T-helper 2 cell treated with Interferon-gamma antibody and Interleukin-4, amounts not matched to agents 100 ng/mL and 5 ng/mL, for 36 hours (primary cell): ENCODE measurements at regions not wholly inside any gene's neighbourhood (a gene's known extent, or its start where the extent isn't known, plus 50 kb on each side); places are given as distances from the start of the nearest gene placed in this dataset.
"Not testable (repeated sequence)": the region's sequence is repeated elsewhere in the genome, so short reads cannot be mapped to it uniquely, and the experiment has no call there.

ENCODE experiments used
- intact Hi-C: fragments of 100-400 bp; cut with micrococcal nuclease; formaldehyde crosslinking; loops from one replicate; pipeline ENCODE4 v1.15.1; 2023

- intact Hi-C loops = no loop called here
These were observed 371.8 kb downstream of the MDFIC start for GRCh38 chr7:115293628-115294240.

GRCh38 chr7:115292381-115292780 lies 370.5 kb downstream of the MDFIC start:
- intact Hi-C loops = no loop called here

GRCh38 chr7:115289971-115290370 lies 368.1 kb downstream of the MDFIC start:
- intact Hi-C loops = no loop called here

- intact Hi-C loops = no loop called here
These were observed 354.9 kb downstream of the MDFIC start for GRCh38 chr7:115276791-115277190.

- intact Hi-C loops = not testable (repeated sequence)
These were observed 352.0 kb downstream of the MDFIC start for GRCh38 chr7:115273855-115274254.

GRCh38 chr7:115273139-115273772 lies 351.4 kb downstream of the MDFIC start:
- intact Hi-C loops = no loop called here

- intact Hi-C loops = no loop called here
These were observed 349.7 kb downstream of the MDFIC start for GRCh38 chr7:115271332-115272235.

- intact Hi-C loops = no loop called here
These were observed 347.6 kb downstream of the MDFIC start for GRCh38 chr7:115269486-115269885.

GRCh38 chr7:115267503-115267902 lies 345.6 kb downstream of the MDFIC start:
- intact Hi-C loops = no loop called here

GRCh38 chr7:115260381-115260780 lies 338.5 kb downstream of the MDFIC start:
- intact Hi-C loops = no loop called here

- intact Hi-C loops = no loop called here
These were observed 330.6 kb downstream of the MDFIC start for GRCh38 chr7:115252461-115252860.

- intact Hi-C loops = no loop called here
These were observed 327.2 kb downstream of the MDFIC start for GRCh38 chr7:115249080-115249479.

GRCh38 chr7:115241151-115241550 lies 319.3 kb downstream of the MDFIC start:
- intact Hi-C loops = no loop called here

GRCh38 chr7:115240242-115240641 lies 318.3 kb downstream of the MDFIC start:
- intact Hi-C loops = no loop called here

- intact Hi-C loops = no loop called here
These were observed 313.2 kb downstream of the MDFIC start for GRCh38 chr7:115235075-115235474.

GRCh38 chr7:115233809-115234208 lies 311.9 kb downstream of the MDFIC start:
- intact Hi-C loops = no loop called here

GRCh38 chr7:115232041-115232440 lies 310.1 kb downstream of the MDFIC start:
- intact Hi-C loops = no loop called here

- intact Hi-C loops = no loop called here
These were observed 309.1 kb downstream of the MDFIC start for GRCh38 chr7:115230882-115231571.

GRCh38 chr7:115229401-115230105 lies 307.7 kb downstream of the MDFIC start:
- intact Hi-C loops = no loop called here

GRCh38 chr7:115227473-115228235 lies 305.8 kb downstream of the MDFIC start:
- intact Hi-C loops = no loop called here
